Duodenal mucosa (tissue), 2 donors: ENCODE measurements at regions not wholly inside any gene's neighbourhood (a gene's known extent, or its start where the extent isn't known, plus 50 kb on each side); places are given as distances from the start of the nearest gene placed in this dataset.
"Not testable (repeated sequence)": the region's sequence is repeated elsewhere in the genome, so short reads cannot be mapped to it uniquely, and the experiment has no call there.

Experiments
- H3K27ac ChIP-seq: one replicate; pipeline ENCODE4 v1.7.0; 2013; ENCODE audit warnings: low read depth, low read length
- H3K27me3 ChIP-seq, 2 donors: one replicate each; pipeline ENCODE4 v1.7.0; 2013; ENCODE audit warnings: low read length in 2 of 2, control low read depth in 1 of 2; ENCODE audit not compliant: insufficient read depth in 2 of 2, control insufficient read depth in 1 of 2
- H3K36me3 ChIP-seq, 2 donors: one replicate each; pipeline ENCODE4 v1.7.0; 2013; ENCODE audit warnings: low read length in 2 of 2, control low read depth in 1 of 2; ENCODE audit not compliant: insufficient read depth in 2 of 2, control insufficient read depth in 1 of 2
- H3K4me1 ChIP-seq, 2 donors: one replicate each; pipeline ENCODE4 v1.7.0; 2013; ENCODE audit warnings: low read length in 2 of 2, control low read depth in 1 of 2; ENCODE audit not compliant: insufficient read depth in 2 of 2, control insufficient read depth in 1 of 2
- H3K4me3 ChIP-seq, 2 donors: one replicate each; pipeline ENCODE4 v1.7.0; 2013; ENCODE audit warnings: low read length in 2 of 2, low read depth in 1 of 2
- H3K9ac ChIP-seq, 2 donors: one replicate each; pipeline ENCODE4 v1.7.0; 2013; ENCODE audit warnings: low read length in 2 of 2, low read depth in 1 of 2
- H3K9me3 ChIP-seq, 2 donors: one replicate each; pipeline ENCODE4 v1.7.0; 2013; ENCODE audit warnings: low read length in 2 of 2, control low read depth in 1 of 2; ENCODE audit not compliant: control insufficient read depth in 1 of 2

- Histone ChIP-seq H3K4me3 (no peak overlapping the region), H3K4me1 (peaks cover 0 to 4% of the 10 kb centered on the region in 2 donors), H3K27me3 (no peaks in the 10 kb centered on the region), H3K36me3 (no peaks in the 10 kb centered on the region), H3K9ac (no peak overlapping the region), H3K27ac (no peak overlapping the region), H3K9me3 (peaks cover 0 to 6% of the 10 kb centered on the region in 2 donors)
These were observed 105.0 kb upstream of the FOXN3 start for GRCh38 chr14:89521988-89522387.

- Histone ChIP-seq H3K27me3 (no peaks in the 10 kb centered on the region), H3K9ac (no peak overlapping the region), H3K9me3 (peaks cover 0 to 6% of the 10 kb centered on the region in 2 donors), H3K4me1 (peaks cover 0 to 12% of the 10 kb centered on the region in 2 donors), H3K4me3 (no peak overlapping the region), H3K36me3 (peaks cover 0 to 8% of the 10 kb centered on the region in 2 donors), H3K27ac (no peak overlapping the region)
These were observed 102.0 kb upstream of the FOXN3 start for GRCh38 chr14:89519040-89519439.

DNA sequence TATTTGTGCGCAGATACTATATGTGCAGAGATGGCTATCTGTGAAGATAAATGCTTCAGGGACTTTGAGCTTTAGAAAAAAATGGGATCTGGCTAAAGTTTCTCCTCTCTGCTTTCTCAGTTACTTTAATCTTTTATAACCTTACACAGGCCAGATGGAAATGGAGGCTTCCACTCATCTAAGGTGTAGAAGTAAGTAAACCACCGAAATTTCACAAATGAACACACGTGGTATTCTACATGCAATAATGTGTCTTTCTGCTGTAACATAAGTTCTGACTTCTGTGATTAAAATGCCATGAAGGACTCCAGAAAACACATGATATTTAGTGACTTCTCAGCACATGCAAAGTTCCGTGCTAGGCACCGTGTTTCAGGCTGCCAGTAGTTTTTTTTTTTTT is 99.1 kb upstream of the FOXN3 start:
- Histone ChIP-seq H3K9ac (no peak overlapping the region), H3K36me3 (peaks cover 0 to 14% of the 10 kb centered on the region in 2 donors), H3K9me3 (no peaks in the 10 kb centered on the region), H3K27ac (no peak overlapping the region), H3K4me3 (no peak overlapping the region), H3K27me3 (no peaks in the 10 kb centered on the region), H3K4me1 (peaks cover 0 to 12% of the 10 kb centered on the region in 2 donors)

DNA sequence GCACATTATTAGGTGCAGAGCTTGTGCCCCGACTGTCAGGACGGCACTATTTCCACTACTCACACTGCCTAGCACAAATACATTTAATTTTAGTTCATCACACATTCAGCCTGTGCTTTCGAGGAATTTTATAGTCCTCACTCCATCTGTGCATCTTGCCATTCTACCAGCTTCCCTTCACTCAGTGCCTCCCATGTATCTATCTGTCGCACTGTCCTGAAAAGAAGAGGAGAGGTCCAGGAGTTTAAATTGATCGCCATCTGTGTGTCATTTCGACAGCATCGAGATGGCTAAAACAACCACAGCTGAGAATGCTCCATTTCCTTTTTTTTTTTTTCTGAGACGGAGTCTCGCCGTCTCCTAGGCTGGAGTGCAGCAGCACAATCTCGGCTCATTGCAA is 97.6 kb upstream of the FOXN3 start:
- Histone ChIP-seq H3K9me3 (no peaks in the 10 kb centered on the region), H3K27me3 (no peaks in the 10 kb centered on the region), H3K36me3 (peaks cover 0 to 14% of the 10 kb centered on the region in 2 donors), H3K27ac (no peak overlapping the region), H3K9ac (no peak overlapping the region), H3K4me1 (peaks cover 5 to 12% of the 10 kb centered on the region in 2 donors), H3K4me3 (no peak overlapping the region)

DNA sequence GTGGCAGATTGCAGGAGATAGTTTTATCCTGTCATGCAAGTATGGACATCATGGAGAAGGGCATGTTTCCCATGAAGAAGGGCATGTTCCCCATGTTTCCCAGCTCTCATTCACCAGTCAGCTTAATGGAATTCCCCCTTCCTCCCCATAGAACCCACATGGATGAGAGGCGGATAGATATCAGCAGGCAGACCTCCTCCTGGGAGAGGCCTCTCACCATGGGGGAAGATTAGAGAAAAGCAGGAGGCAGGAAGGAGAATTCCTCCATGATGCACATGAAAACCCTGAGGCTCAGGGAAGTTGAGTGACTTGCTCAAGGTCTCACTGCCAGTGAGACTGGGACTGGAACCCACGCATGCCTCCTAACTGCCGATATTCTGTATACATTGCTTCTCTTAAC is 92.9 kb upstream of the FOXN3 start:
- Histone ChIP-seq H3K27ac (no peak overlapping the region), H3K9me3 (no peaks in the 10 kb centered on the region), H3K36me3 (peaks cover 0 to 11% of the 10 kb centered on the region in 2 donors), H3K9ac (no peak overlapping the region), H3K4me3 (no peak overlapping the region), H3K27me3 (no peaks in the 10 kb centered on the region), H3K4me1 (peaks cover 0 to 13% of the 10 kb centered on the region in 2 donors)

GRCh38 chr14:89508863-89509262 is 91.8 kb upstream of the FOXN3 start:
- H3K27ac ChIP-seq = no peak overlapping the region
- peaks cover 4 to 20% of the 10 kb centered on the region in 2 donors for H3K4me1 ChIP-seq
- peaks cover 0 to 4% of the 10 kb centered on the region in 2 donors for H3K36me3 ChIP-seq
- no peak overlapping the region for H3K4me3 ChIP-seq
- H3K9ac ChIP-seq = no peak overlapping the region
- no peaks in the 10 kb centered on the region for H3K9me3 ChIP-seq
- no peaks in the 10 kb centered on the region for H3K27me3 ChIP-seq

DNA sequence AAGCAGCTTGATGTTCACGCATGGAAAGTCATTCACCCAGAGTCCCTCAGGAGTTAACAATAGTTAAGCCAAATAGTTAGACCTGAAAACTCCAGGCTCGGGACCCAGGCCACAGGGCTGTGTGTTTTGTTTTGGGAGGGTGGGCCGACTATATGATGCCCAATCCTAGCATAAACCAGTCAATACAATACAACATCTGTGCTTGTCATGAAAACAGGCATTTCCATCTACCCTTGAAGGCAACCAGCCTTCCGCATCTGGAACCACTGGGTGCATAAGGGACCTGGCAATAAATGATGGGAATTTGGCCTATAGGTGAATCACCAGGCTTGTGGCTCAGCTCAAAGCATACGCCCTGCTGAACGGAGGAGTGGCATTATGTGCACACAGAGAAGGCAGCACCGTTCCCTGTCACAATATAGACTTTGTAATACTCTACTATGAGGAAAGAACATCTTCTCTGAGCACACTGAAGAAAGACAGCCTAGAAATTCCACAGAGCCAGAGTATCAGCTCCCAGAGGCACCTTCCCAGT is 91.0 kb upstream of the FOXN3 start:
- H3K36me3 ChIP-seq = peaks cover 0 to 4% of the 10 kb centered on the region in 2 donors
- no peak overlapping the region for H3K9ac ChIP-seq
- peaks cover 8 to 20% of the 10 kb centered on the region in 2 donors for H3K4me1 ChIP-seq
- H3K27me3 ChIP-seq = no peaks in the 10 kb centered on the region
- H3K4me3 ChIP-seq = no peak overlapping the region
- H3K27ac ChIP-seq = no peak overlapping the region
- H3K9me3 ChIP-seq = no peaks in the 10 kb centered on the region

- H3K4me3 ChIP-seq = no peak overlapping the region
- no peaks in the 10 kb centered on the region for H3K27me3 ChIP-seq
- no peak overlapping the region for H3K9ac ChIP-seq
- H3K36me3 ChIP-seq = peaks cover 0 to 4% of the 10 kb centered on the region in 2 donors
- no peaks in the 10 kb centered on the region for H3K9me3 ChIP-seq
- peaks cover 8 to 20% of the 10 kb centered on the region in 2 donors for H3K4me1 ChIP-seq
- H3K27ac ChIP-seq = no peak overlapping the region
These were observed 90.5 kb upstream of the FOXN3 start for GRCh38 chr14:89507521-89507920.

- not testable (repeated sequence) for H3K9me3 ChIP-seq, H3K36me3 ChIP-seq, H3K27me3 ChIP-seq, H3K9ac ChIP-seq, H3K27ac ChIP-seq, H3K4me3 ChIP-seq
- peaks cover 8 to 20% of the 10 kb centered on the region in 2 donors for H3K4me1 ChIP-seq
These were observed 89.9 kb upstream of the FOXN3 start for GRCh38 chr14:89506891-89507452.

GRCh38 chr14:89504602-89505313 is 87.7 kb upstream of the FOXN3 start:
- H3K27ac ChIP-seq = no peak overlapping the region
- no peak overlapping the region for H3K9ac ChIP-seq
- peaks cover 0 to 6% of the 10 kb centered on the region in 2 donors for H3K36me3 ChIP-seq
- no peak overlapping the region for H3K4me3 ChIP-seq
- H3K4me1 ChIP-seq = peaks cover 8 to 14% of the 10 kb centered on the region in 2 donors
- H3K9me3 ChIP-seq = no peaks in the 10 kb centered on the region
- no peaks in the 10 kb centered on the region for H3K27me3 ChIP-seq
